ENCODE measurements at regions not wholly inside any gene's neighbourhood (a gene's known extent, or its start where the extent isn't known, plus 50 kb on each side); places are given as distances from the start of the nearest gene placed in this dataset.

GRCh38 chr16:66242672-66243071 lies 123.8 kb upstream of the CDH5 start:
- no peak for TF ChIP-seq CTCF (IDR thresholded peaks at IDR 0.05; ENCODE audit: low read depth, low read length, poor library complexity, severe bottlenecking)
- TF ChIP-seq EZH2phosphoT487 (IDR thresholded peaks at IDR 0.05; ENCODE audit: borderline replicate concordance, low read length) = no peak

Data from DOHH2 (cell line).